H1 (cell line): ENCODE measurements at regions not wholly inside any gene's neighbourhood (a gene's known extent, or its start where the extent isn't known, plus 50 kb on each side); places are given as distances from the start of the nearest gene placed in this dataset.
"Not testable (repeated sequence)": the region's sequence is repeated elsewhere in the genome, so short reads cannot be mapped to it uniquely, and the experiment has no call there.

Experiments
- CTCF ChIA-PET: fragments of 300-600 bp; sonication (Branson Sonifier 250); formaldehyde crosslinking; loops from one replicate; lab custom pipeline; 2021; ENCODE audit not compliant: partially characterized antibody; lab: Charles Lee
- POLR2A ChIA-PET: fragments of 300-600 bp; sonication (Branson Sonifier 250); formaldehyde crosslinking; loops from one replicate; lab custom pipeline; 2021; ENCODE audit warnings: inconsistent platforms; ENCODE audit not compliant: partially characterized antibody; lab: Charles Lee
- DNase-seq, 2 experiments: peaks; one replicate each; pipeline versions ENCODE4 v3.0.0 to v3.0.0-alpha.2; 2010 to 2022; ENCODE audit warnings: low spot score in 2 of 2, low read depth in 1 of 2, mixed read lengths in 1 of 2
- FAIRE-seq: peaks from 2 replicates; lab custom pipeline; 2011; peaks lifted over from hg19 to GRCh38; lab: Jason Lieb, UNC
- H2AFZ ChIP-seq: 2 replicates; pipeline ENCODE4 v1.8.1; 2012; ENCODE audit warnings: low read length, inconsistent platforms
- H2AK5ac ChIP-seq: 2 replicates; pipeline ENCODE4 v1.6.1; 2013; ENCODE audit warnings: low read depth, low read length
- H2BK120ac ChIP-seq: replicated peaks from 2 replicates; pipeline ENCODE3; 2013; ENCODE audit warnings: low read depth, low read length, inconsistent platforms
- H2BK12ac ChIP-seq: 2 replicates; pipeline ENCODE4 v1.6.1; 2013; ENCODE audit warnings: low read depth, low read length
- H2BK15ac ChIP-seq: 2 replicates; pipeline ENCODE4 v1.6.1; 2013; ENCODE audit warnings: low read length
- H2BK20ac ChIP-seq: 2 replicates; pipeline ENCODE4 v1.6.1; 2013; ENCODE audit warnings: low read length
- H2BK5ac ChIP-seq: 2 replicates; pipeline ENCODE4 v1.6.1; 2013; ENCODE audit warnings: low read depth, low read length
- H3K14ac ChIP-seq: 2 replicates; pipeline ENCODE4 v1.6.1; 2013; ENCODE audit warnings: inconsistent platforms; ENCODE audit not compliant: insufficient read length
- H3K18ac ChIP-seq: 2 replicates; pipeline ENCODE4 v1.6.1; 2013; ENCODE audit warnings: low read length; ENCODE audit errors: extremely low read depth
- H3K23ac ChIP-seq: 2 replicates; pipeline ENCODE4 v1.6.1; 2013; ENCODE audit warnings: inconsistent platforms; ENCODE audit not compliant: insufficient read length
- H3K23me2 ChIP-seq: 2 replicates; pipeline ENCODE4 v1.6.1; 2013; ENCODE audit warnings: low read depth, low read length
- H3K27ac ChIP-seq: 2 replicates; pipeline ENCODE4 v1.6.1; 2011; ENCODE audit warnings: low read depth, low read length, inconsistent platforms
- H3K27me3 ChIP-seq, 4 experiments: replicated peaks in 1 of 4; 1 replicate in 1 of 4; 2 replicates in 3 of 4; pipeline versions ENCODE4 v1.6.1 to v1.8.1; 2011 to 2013; ENCODE audit warnings: low read length in 3 of 4, mild to moderate bottlenecking in 3 of 4, inconsistent platforms in 2 of 4, mixed read lengths in 2 of 4, moderate library complexity in 1 of 4; ENCODE audit not compliant: control insufficient read depth in 3 of 4, insufficient read depth in 3 of 4; ENCODE audit errors: extremely low read depth in 1 of 4
- H3K36me3 ChIP-seq, 4 experiments: 2 replicates each; pipeline versions ENCODE4 v1.6.1 to v1.8.1; 2011 to 2013; ENCODE audit warnings: mild to moderate bottlenecking in 4 of 4, low read length in 3 of 4, moderate library complexity in 2 of 4, control low read depth in 1 of 4, inconsistent platforms in 1 of 4; ENCODE audit not compliant: insufficient read depth in 4 of 4, control insufficient read depth in 2 of 4
- H3K4ac ChIP-seq: replicated peaks from 2 replicates; pipeline ENCODE3; 2013; ENCODE audit warnings: low read length, low read depth, mixed read lengths, inconsistent platforms; ENCODE audit not compliant: insufficient read length
- H3K4me1 ChIP-seq, 4 experiments: replicated peaks in 1 of 4; 1 replicate in 1 of 4; 2 replicates in 3 of 4; pipeline versions ENCODE4 v1.6.1 to v1.8.1; 2011 to 2013; ENCODE audit warnings: low read length in 3 of 4, inconsistent platforms in 2 of 4, mixed read lengths in 1 of 4; ENCODE audit not compliant: insufficient read depth in 4 of 4, control insufficient read depth in 3 of 4
- H3K4me2 ChIP-seq, 2 experiments: 2 replicates each; pipeline versions ENCODE4 v1.6.1 to v1.8.1; 2011 to 2013; ENCODE audit warnings: low read depth in 2 of 2, low read length in 2 of 2, control low read depth in 1 of 2, inconsistent platforms in 1 of 2, mild to moderate bottlenecking in 1 of 2; ENCODE audit not compliant: insufficient read depth in 1 of 2
- H3K4me3 ChIP-seq, 4 experiments: fragments of 200-600, 300-600 bp in 1 of 4; sonication (generic), shearing (Covaris generic), sonication (Bioruptor Twin) in 1 of 4; 2 replicates each; pipeline versions ENCODE4 v1.5.1 to v1.8.1; 2011 to 2016; ENCODE audit warnings: low read length in 4 of 4, low read depth in 3 of 4, control low read depth in 2 of 4, inconsistent platforms in 2 of 4, mild to moderate bottlenecking in 2 of 4, mixed read lengths in 1 of 4, moderate library complexity in 1 of 4; ENCODE audit not compliant: insufficient read depth in 2 of 4; ENCODE audit errors: extremely low read depth in 1 of 4
- H3K56ac ChIP-seq: replicated peaks from 2 replicates; pipeline ENCODE3; 2013; ENCODE audit warnings: low read depth, mild to moderate bottlenecking, mixed read lengths, low read length, inconsistent platforms; ENCODE audit not compliant: insufficient read length
- H3K79me1 ChIP-seq: 2 replicates; pipeline ENCODE4 v1.6.1; 2013; ENCODE audit warnings: low read depth, low read length, control low read depth
- H3K79me2 ChIP-seq, 2 experiments: 2 replicates each; pipeline versions ENCODE4 v1.6.1 to v1.8.1; 2012 to 2013; ENCODE audit warnings: low read length in 2 of 2, mild to moderate bottlenecking in 2 of 2, inconsistent platforms in 1 of 2; ENCODE audit not compliant: insufficient read depth in 2 of 2, control insufficient read depth in 1 of 2
- H3K9ac ChIP-seq, 4 experiments: replicated peaks in 1 of 4; 1 replicate in 1 of 4; 2 replicates in 3 of 4; pipeline versions ENCODE4 v1.6.1 to v1.8.1; 2011 to 2013; ENCODE audit warnings: low read depth in 3 of 4, low read length in 3 of 4, control low read depth in 2 of 4, mild to moderate bottlenecking in 2 of 4, moderate library complexity in 2 of 4, inconsistent platforms in 1 of 4; ENCODE audit errors: extremely low read depth in 1 of 4
- H3K9me3 ChIP-seq, 2 experiments: 2 replicates each; pipeline versions ENCODE4 v1.6.1 to v1.8.1; 2012 to 2013; ENCODE audit warnings: mild to moderate bottlenecking in 2 of 2, moderate library complexity in 2 of 2, control low read depth in 1 of 2, inconsistent platforms in 1 of 2, low read depth in 1 of 2, low read length in 1 of 2, mixed read lengths in 1 of 2; ENCODE audit not compliant: insufficient read depth in 2 of 2
- H4K20me1 ChIP-seq, 2 experiments: replicated peaks in 1 of 2; 2 replicates each; pipeline versions ENCODE3 to v1.8.1; 2011 to 2013; ENCODE audit warnings: inconsistent platforms in 2 of 2, low read length in 2 of 2, mild to moderate bottlenecking in 1 of 2; ENCODE audit not compliant: insufficient read depth in 2 of 2, control insufficient read depth in 1 of 2
- H4K5ac ChIP-seq: 2 replicates; pipeline ENCODE4 v1.6.1; 2013; ENCODE audit warnings: low read length, low read depth, mixed read lengths, inconsistent platforms; ENCODE audit not compliant: insufficient read length
- H4K8ac ChIP-seq: 2 replicates; pipeline ENCODE4 v1.8.0; 2013; ENCODE audit warnings: mild to moderate bottlenecking, moderate library complexity, low read length, inconsistent platforms; ENCODE audit not compliant: insufficient read depth; ENCODE audit errors: extremely low read depth
- H4K91ac ChIP-seq: replicated peaks from 2 replicates; pipeline ENCODE3; 2013; ENCODE audit warnings: low read length, mixed read lengths, inconsistent platforms; ENCODE audit not compliant: insufficient read length
- WGBS, 2 experiments: shearing (Covaris generic) in 1 of 2; methylation state at CpG; one replicate each; pipeline versions ENCODE4 v1.1.6 to v1.1.7; 2013 to 2015; ENCODE audit warnings: low lambda C conversion rate in 2 of 2, mixed read lengths in 2 of 2, inconsistent platforms in 1 of 2, low coverage in 1 of 2, missing lambda C conversion rate in 1 of 2; ENCODE audit not compliant: insufficient replicate concordance in 2 of 2, insufficient coverage in 1 of 2, insufficient read length in 1 of 2; ENCODE audit errors: extremely low coverage in 1 of 2, missing lambda C conversion rate in 1 of 2; 5-methylcytosine and 5-hydroxymethylcytosine counted together

- 0 out of 2 replicates have a peak overlapping the region, but pooled peaks have one; percentile 13 for H2BK12ac ChIP-seq
- H3K27ac ChIP-seq = not testable (repeated sequence)
Measured at GRCh38 chr21:8419925-8420560, 2101.3 kb upstream of the TPTE start.

More at GRCh38 chr21:8419925-8420560, 2101.3 kb upstream of the TPTE start:
- H4K91ac ChIP-seq, FAIRE-seq, H3K79me2 ChIP-seq, H2BK120ac ChIP-seq, H4K8ac ChIP-seq, H3K14ac ChIP-seq, H2BK5ac ChIP-seq, H3K4me2 ChIP-seq, H3K36me3 ChIP-seq, H3K18ac ChIP-seq, H3K23ac ChIP-seq, H3K4ac ChIP-seq, H2AFZ ChIP-seq, H3K4me1 ChIP-seq, H3K9me3 ChIP-seq, H3K56ac ChIP-seq, H4K20me1 ChIP-seq, H2BK20ac ChIP-seq, H2BK15ac ChIP-seq, H3K4me3 ChIP-seq, H3K79me1 ChIP-seq, H4K5ac ChIP-seq, H3K23me2 ChIP-seq, POLR2A ChIA-PET, CTCF ChIA-PET, H3K27me3 ChIP-seq: not testable (repeated sequence)
- no CpG with 5 or more reads among the region's 2 CpGs for WGBS, 2 experiments
- Histone ChIP-seq H2AK5ac (peak overlapping the region; percentile 84; the same call in 1 of the 2 replicates), H3K9ac (peak overlapping the region in 1 of 4 experiments; percentile 44; a peak in 1 of 7 replicates)
- DNase-seq = peak in 1 of 2 experiments; percentile 100
